HCT116 (cell line): ENCODE measurements at regions not wholly inside any gene's neighbourhood (a gene's known extent, or its start where the extent isn't known, plus 50 kb on each side); places are given as distances from the start of the nearest gene placed in this dataset.

Source experiments
- ATAC-seq: fragments of 200-7000 bp; cut with Tn5 transposase; 2 replicates; pipeline ENCODE4 v1.9.1; 2020; ENCODE audit warnings: mild to moderate bottlenecking, moderate library complexity
- BruUV-seq: library from RNA; stranded (reverse); fragments of 400-500 nt; replicated peaks from 2 replicates; lab custom pipeline; 2021; lab: Mats Ljungman, UMichigan
- CTCF ChIA-PET: fragments of 300-600 bp; sonication (Branson Sonifier 250); formaldehyde crosslinking; loops from one replicate; lab custom pipeline; 2021; ENCODE audit warnings: antibody characterized with exemption; lab: Charles Lee
- POLR2A ChIA-PET: fragments of 300-600, 350-600 bp; sonication (Branson Sonifier 250); formaldehyde crosslinking; loops from one replicate; lab custom pipeline; 2021; ENCODE audit warnings: antibody characterized with exemption; lab: Charles Lee
- RAD21 ChIA-PET, 2 experiments: fragments of 300-600 bp; sonication (Branson Sonifier 250); formaldehyde crosslinking; loops; one replicate each; lab custom pipeline; 2023; ENCODE audit warnings: low total read pairs in 2 of 2; ENCODE audit not compliant: uncharacterized antibody in 2 of 2, unreplicated experiment in 2 of 2, low non-redundant PET in 1 of 2; lab: Charles Lee
- DNase-seq: peaks from one replicate; pipeline ENCODE4 v3.0.0-alpha.2; 2010; ENCODE audit warnings: low read depth, low spot score
- H2AFZ ChIP-seq: fragments of 200-600 bp; shearing (Covaris generic), sonication (generic); 2 replicates; pipeline ENCODE4 v1.6.1; 2017; ENCODE audit warnings: low read depth, mixed run types, mixed read lengths, antibody characterized with exemption, low read length; ENCODE audit not compliant: poor library complexity, severe bottlenecking
- H3K27ac ChIP-seq: 2 replicates; pipeline ENCODE4 v1.5.1; 2012; ENCODE audit warnings: low read depth, low read length
- H3K27me3 ChIP-seq: fragments of 200-600 bp; sonication (generic); 2 replicates; pipeline ENCODE4 v1.6.1; 2016; ENCODE audit warnings: mixed run types, low read length, mixed read lengths; ENCODE audit not compliant: insufficient read depth
- H3K36me3 ChIP-seq, 2 experiments: fragments of 200-500 bp in 1 of 2; fragments of 200-600 bp in 1 of 2; sonication (Bioruptor generic) in 1 of 2; sonication (generic) in 1 of 2; 2 replicates each; pipeline versions ENCODE4 v1.5.1 to v1.6.1; 2014 to 2016; ENCODE audit warnings: low read length in 2 of 2, inconsistent platforms in 1 of 2, mixed read lengths in 1 of 2, mixed run types in 1 of 2; ENCODE audit not compliant: insufficient read depth in 2 of 2, control insufficient read depth in 1 of 2
- H3K4me1 ChIP-seq, 2 experiments: fragments of 200-600 bp in 1 of 2; sonication (generic) in 1 of 2; 2 replicates each; pipeline versions ENCODE4 v1.5.1 to v1.6.1; 2012 to 2017; ENCODE audit warnings: low read length in 2 of 2, inconsistent platforms in 1 of 2, mild to moderate bottlenecking in 1 of 2, mixed read lengths in 1 of 2, mixed run types in 1 of 2, moderate library complexity in 1 of 2; ENCODE audit not compliant: insufficient read depth in 2 of 2, control insufficient read depth in 1 of 2
- H3K4me2 ChIP-seq: fragments of 200-600 bp; sonication (generic); 2 replicates; pipeline ENCODE4 v1.6.1; 2017; ENCODE audit warnings: mixed run types, low read length, mixed read lengths
- H3K4me3 ChIP-seq, 2 experiments: fragments of 200-600 bp in 1 of 2; sonication (generic) in 1 of 2; replicated peaks in 1 of 2; 2 replicates each; pipeline ENCODE4 v1.5.1; 2011 to 2016; ENCODE audit warnings: low read length in 2 of 2, control low read depth in 1 of 2, low read depth in 1 of 2, mild to moderate bottlenecking in 1 of 2, mixed read lengths in 1 of 2, mixed run types in 1 of 2
- H3K79me2 ChIP-seq: fragments of 200-600 bp; sonication (generic); 2 replicates; pipeline ENCODE4 v1.6.1; 2017; ENCODE audit warnings: mild to moderate bottlenecking, mixed run types, low read length, moderate library complexity, mixed read lengths; ENCODE audit not compliant: insufficient read depth
- H3K9ac ChIP-seq: fragments of 200-600 bp; sonication (generic); 2 replicates; pipeline ENCODE4 v1.6.1; 2016; ENCODE audit warnings: low read length, mixed read lengths
- H3K9me2 ChIP-seq: fragments of 200-600 bp; sonication (generic), shearing (Covaris generic); 2 replicates; pipeline ENCODE4 v1.6.1; 2017; ENCODE audit warnings: mixed run types, mild to moderate bottlenecking, moderate library complexity; ENCODE audit not compliant: insufficient read depth
- H3K9me3 ChIP-seq, 2 experiments: fragments of 200-500 bp in 1 of 2; fragments of 200-600 bp in 1 of 2; sonication (Bioruptor generic) in 1 of 2; sonication (generic) in 1 of 2; 2 replicates each; pipeline ENCODE4 v1.6.1; 2014 to 2017; ENCODE audit warnings: low read length in 2 of 2, mixed read lengths in 2 of 2, inconsistent platforms in 1 of 2, low read depth in 1 of 2, mild to moderate bottlenecking in 1 of 2, mixed run types in 1 of 2, moderate library complexity in 1 of 2; ENCODE audit not compliant: control insufficient read depth in 1 of 2, insufficient read depth in 1 of 2
- H4K20me1 ChIP-seq: fragments of 200-600 bp; sonication (generic), shearing (Covaris generic); 2 replicates; pipeline ENCODE4 v1.6.1; 2017; ENCODE audit warnings: mixed run types, mild to moderate bottlenecking, moderate library complexity; ENCODE audit not compliant: insufficient read depth
- CEBPB ChIP-seq: IDR thresholded peaks from 2 replicates; pipeline ENCODE4 v1.6.1; 2012; ENCODE audit warnings: low read depth
- EGR1 ChIP-seq: IDR thresholded peaks from 2 replicates; pipeline ENCODE4 v1.6.1; 2012; ENCODE audit warnings: low read depth
- ELF1 ChIP-seq: IDR thresholded peaks from 2 replicates; pipeline ENCODE4 v1.6.1; 2012; ENCODE audit warnings: low read depth, borderline replicate concordance
- EZH2 ChIP-seq: fragments of 200-600 bp; sonication (generic); IDR thresholded peaks from 2 replicates; pipeline ENCODE4 v1.6.1; 2017; ENCODE audit warnings: antibody characterized with exemption, mixed run types
- FOSL1 ChIP-seq: IDR thresholded peaks from 2 replicates; pipeline ENCODE4 v1.6.1; 2012; ENCODE audit warnings: low read depth
- JUND ChIP-seq: IDR thresholded peaks from 2 replicates; pipeline ENCODE4 v1.6.1; 2012
- POLR2A ChIP-seq: IDR thresholded peaks from 2 replicates; pipeline ENCODE4 v1.7.0; 2011; ENCODE audit warnings: borderline replicate concordance; ENCODE audit not compliant: insufficient read depth, insufficient read length; ENCODE audit errors: extremely low read depth
- RAD21 ChIP-seq: IDR thresholded peaks from 2 replicates; pipeline ENCODE4 v1.6.1; 2012; ENCODE audit warnings: low read depth, mild to moderate bottlenecking
- SP1 ChIP-seq: IDR thresholded peaks from 2 replicates; pipeline ENCODE4 v1.6.1; 2012; ENCODE audit warnings: low read depth
- SRF ChIP-seq: IDR thresholded peaks from 2 replicates; pipeline ENCODE4 v1.6.1; 2012; ENCODE audit warnings: low read depth
- TCF7L2 ChIP-seq: IDR thresholded peaks from 2 replicates; pipeline ENCODE4 v1.7.0; 2011; ENCODE audit warnings: borderline replicate concordance, inconsistent platforms; ENCODE audit not compliant: insufficient read depth, insufficient read length; ENCODE audit errors: extremely low read depth
- YY1 ChIP-seq: IDR thresholded peaks from 2 replicates; pipeline ENCODE4 v1.6.1; 2011; ENCODE audit warnings: low read length, low read depth, moderate library complexity, mild to moderate bottlenecking; ENCODE audit not compliant: insufficient replicate concordance; ENCODE audit errors: extremely low read depth
- ZFX ChIP-seq: fragments of 450-650 bp; IDR thresholded peaks from 2 replicates; pipeline ENCODE4 v1.6.1; 2017
- intact Hi-C: fragments of 100-400 bp; cut with micrococcal nuclease; formaldehyde crosslinking; loops from 2 replicates; pipeline ENCODE4 v1.10.0; 2022
- TF ChIP-seq, protein P1 (sequence below), 3 experiments: fragments of 200-600 bp in 1 of 3; sonication (generic) in 1 of 3; IDR thresholded peaks in 2 of 3; conservative IDR thresholded peaks in 1 of 3; 2 replicates each; pipeline ENCODE4 v1.5.1; 2012 to 2017; ENCODE audit warnings: low read depth in 2 of 3, low read length in 2 of 3, antibody characterized with exemption in 1 of 3, borderline replicate concordance in 1 of 3, control low read depth in 1 of 3, mild to moderate bottlenecking in 1 of 3, mixed read lengths in 1 of 3, mixed run types in 1 of 3, moderate library complexity in 1 of 3; ENCODE audit not compliant: insufficient read depth in 1 of 3
- TF ChIP-seq, protein P2 (sequence below): IDR thresholded peaks from 2 replicates; pipeline ENCODE4 v1.6.1; 2011; ENCODE audit warnings: mild to moderate bottlenecking, low read length, moderate library complexity; ENCODE audit not compliant: insufficient replicate concordance; ENCODE audit errors: extremely low read depth
- TF ChIP-seq, protein P3 (sequence below): IDR thresholded peaks from 2 replicates; pipeline ENCODE4 v1.6.1; 2012

DNA sequence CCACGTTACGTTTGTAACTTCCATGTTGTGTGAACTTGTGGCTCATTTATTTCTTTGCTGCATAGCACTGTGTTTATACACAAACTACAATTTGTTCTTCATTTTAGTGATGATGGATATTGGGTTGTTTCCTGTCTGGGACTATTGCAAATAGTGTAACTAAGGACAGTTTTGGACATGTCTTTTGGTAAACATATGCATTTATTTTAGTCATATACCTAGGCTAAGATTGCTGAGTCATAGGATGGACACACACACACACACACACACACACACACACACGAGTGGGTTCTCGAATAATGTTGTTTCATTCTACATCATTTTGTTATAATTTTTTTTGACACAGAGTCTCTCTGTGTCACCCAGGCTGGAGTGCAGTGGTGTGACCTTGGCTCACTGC, 123.5 kb upstream of the CAND1 start:
- no peaks in the 10 kb centered on the region for H3K79me2 ChIP-seq
- H2AFZ ChIP-seq: no peak overlapping the region
- POLR2A ChIA-PET: no interaction called here
- H3K9me2 ChIP-seq: no peaks in the 10 kb centered on the region
- H3K4me1 ChIP-seq: no peaks in the 10 kb centered on the region
- H3K4me3 ChIP-seq: no peak overlapping the region
- TF ChIP-seq POLR2A (no peak), TCF7L2 (no peak)
- no peak for DNase-seq
- H3K9me3 ChIP-seq: no peaks in the 10 kb centered on the region
- intact Hi-C loops: no loop called here
- H3K27ac ChIP-seq: no peak overlapping the region
- RAD21 ChIA-PET: no interaction called here
- no peak overlapping the region for H3K4me2 ChIP-seq
- H3K27me3 ChIP-seq: peaks cover 7% of the 10 kb centered on the region
- no peaks in the 10 kb centered on the region for H3K36me3 ChIP-seq
- H3K9ac ChIP-seq: no peak overlapping the region
- ATAC-seq: no peak
- CTCF ChIA-PET: no interaction called here
- H4K20me1 ChIP-seq: no peaks in the 10 kb centered on the region
- no TSS peak for BruUV-seq

DNA sequence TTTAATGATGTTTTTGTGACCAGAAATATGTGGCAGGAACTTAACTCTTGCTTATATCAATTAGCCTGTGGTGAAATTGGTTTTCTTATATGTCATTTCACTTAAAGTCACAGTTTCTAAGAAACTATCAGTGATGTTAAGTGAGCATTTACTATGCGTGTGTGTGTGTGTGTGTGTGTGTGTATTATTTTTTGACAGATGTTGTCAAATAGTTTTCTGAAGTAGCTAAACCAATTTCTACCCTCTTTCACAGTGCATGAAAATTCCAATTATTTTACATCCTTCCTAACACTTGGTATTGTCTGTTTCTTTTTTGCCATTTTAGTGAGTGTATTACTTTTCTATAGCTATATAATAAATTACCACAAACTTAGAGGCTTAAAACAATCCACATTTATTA, 122.1 kb upstream of the CAND1 start:
- intact Hi-C loops: no loop called here
- Histone ChIP-seq H3K9me2 (no peaks in the 10 kb centered on the region), H3K9ac (no peak overlapping the region), H3K9me3 (no peaks in the 10 kb centered on the region), H3K4me1 (no peaks in the 10 kb centered on the region), H3K36me3 (no peaks in the 10 kb centered on the region), H3K27me3 (peaks cover 11% of the 10 kb centered on the region), H4K20me1 (no peaks in the 10 kb centered on the region), H3K4me2 (no peak overlapping the region), H3K4me3 (no peak overlapping the region), H3K79me2 (no peaks in the 10 kb centered on the region), H2AFZ (no peak overlapping the region), H3K27ac (no peak overlapping the region)
- RAD21 ChIA-PET: no interaction called here
- BruUV-seq: no TSS peak
- DNase-seq: no peak
- POLR2A ChIA-PET: no interaction called here
- no peak for ATAC-seq
- CTCF ChIA-PET: interaction anchor here (1.3 kb wide), 1 partner anchor 14 kb away, joined by 5 read pairs; no protein-coding TSS in a partner anchor
- TF ChIP-seq, protein P1, sequence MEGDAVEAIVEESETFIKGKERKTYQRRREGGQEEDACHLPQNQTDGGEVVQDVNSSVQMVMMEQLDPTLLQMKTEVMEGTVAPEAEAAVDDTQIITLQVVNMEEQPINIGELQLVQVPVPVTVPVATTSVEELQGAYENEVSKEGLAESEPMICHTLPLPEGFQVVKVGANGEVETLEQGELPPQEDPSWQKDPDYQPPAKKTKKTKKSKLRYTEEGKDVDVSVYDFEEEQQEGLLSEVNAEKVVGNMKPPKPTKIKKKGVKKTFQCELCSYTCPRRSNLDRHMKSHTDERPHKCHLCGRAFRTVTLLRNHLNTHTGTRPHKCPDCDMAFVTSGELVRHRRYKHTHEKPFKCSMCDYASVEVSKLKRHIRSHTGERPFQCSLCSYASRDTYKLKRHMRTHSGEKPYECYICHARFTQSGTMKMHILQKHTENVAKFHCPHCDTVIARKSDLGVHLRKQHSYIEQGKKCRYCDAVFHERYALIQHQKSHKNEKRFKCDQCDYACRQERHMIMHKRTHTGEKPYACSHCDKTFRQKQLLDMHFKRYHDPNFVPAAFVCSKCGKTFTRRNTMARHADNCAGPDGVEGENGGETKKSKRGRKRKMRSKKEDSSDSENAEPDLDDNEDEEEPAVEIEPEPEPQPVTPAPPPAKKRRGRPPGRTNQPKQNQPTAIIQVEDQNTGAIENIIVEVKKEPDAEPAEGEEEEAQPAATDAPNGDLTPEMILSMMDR (IDR thresholded peaks at IDR 0.05 in 2 of 3, conservative IDR thresholded peaks at IDR 0.05 in 1 of 3; ENCODE audit: borderline replicate concordance in 1 of 3, insufficient read depth in 1 of 3, low read depth in 2 of 3, low read length in 2 of 3): no peak
- no peak for TF ChIP-seq EGR1
- TF ChIP-seq YY1: no peak
- TF ChIP-seq FOSL1: no peak
- no peak for TF ChIP-seq EZH2
- TF ChIP-seq JUND: no peak
- TF ChIP-seq CEBPB: no peak
- no peak for TF ChIP-seq SRF
- TF ChIP-seq RAD21: no peak
- no peak for TF ChIP-seq ZFX
- TF ChIP-seq ELF1: no peak
- TF ChIP-seq, protein P2, sequence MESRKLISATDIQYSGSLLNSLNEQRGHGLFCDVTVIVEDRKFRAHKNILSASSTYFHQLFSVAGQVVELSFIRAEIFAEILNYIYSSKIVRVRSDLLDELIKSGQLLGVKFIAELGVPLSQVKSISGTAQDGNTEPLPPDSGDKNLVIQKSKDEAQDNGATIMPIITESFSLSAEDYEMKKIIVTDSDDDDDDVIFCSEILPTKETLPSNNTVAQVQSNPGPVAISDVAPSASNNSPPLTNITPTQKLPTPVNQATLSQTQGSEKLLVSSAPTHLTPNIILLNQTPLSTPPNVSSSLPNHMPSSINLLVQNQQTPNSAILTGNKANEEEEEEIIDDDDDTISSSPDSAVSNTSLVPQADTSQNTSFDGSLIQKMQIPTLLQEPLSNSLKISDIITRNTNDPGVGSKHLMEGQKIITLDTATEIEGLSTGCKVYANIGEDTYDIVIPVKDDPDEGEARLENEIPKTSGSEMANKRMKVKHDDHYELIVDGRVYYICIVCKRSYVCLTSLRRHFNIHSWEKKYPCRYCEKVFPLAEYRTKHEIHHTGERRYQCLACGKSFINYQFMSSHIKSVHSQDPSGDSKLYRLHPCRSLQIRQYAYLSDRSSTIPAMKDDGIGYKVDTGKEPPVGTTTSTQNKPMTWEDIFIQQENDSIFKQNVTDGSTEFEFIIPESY: no peak
- TF ChIP-seq SP1: no peak
- TF ChIP-seq, protein P3, sequence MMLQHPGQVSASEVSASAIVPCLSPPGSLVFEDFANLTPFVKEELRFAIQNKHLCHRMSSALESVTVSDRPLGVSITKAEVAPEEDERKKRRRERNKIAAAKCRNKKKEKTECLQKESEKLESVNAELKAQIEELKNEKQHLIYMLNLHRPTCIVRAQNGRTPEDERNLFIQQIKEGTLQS: no peak
